NCI-H510A treated with DMSO at 0.1 percent for 48 hours (cell line): ENCODE measurements at regions not wholly inside any gene's neighbourhood (a gene's known extent, or its start where the extent isn't known, plus 50 kb on each side); places are given as distances from the start of the nearest gene placed in this dataset.
"Not testable (repeated sequence)": the region's sequence is repeated elsewhere in the genome, so short reads cannot be mapped to it uniquely, and the experiment has no call there.

ENCODE experiments used
- DNase-seq: peaks from one replicate; lab custom pipeline; 2025; lab: John Stamatoyannopoulos, UW

- DNase-seq: no peak
These were observed 299.6 kb upstream of the MBL2 start for GRCh38 chr10:53072144-53072543.

GRCh38 chr10:53071505-53072125, 299.0 kb upstream of the MBL2 start:
- no peak for DNase-seq

- no peak for DNase-seq
These were observed 296.4 kb upstream of the MBL2 start for GRCh38 chr10:53069013-53069412.

GRCh38 chr10:53064614-53065013, 292.0 kb upstream of the MBL2 start:
- no peak for DNase-seq

- DNase-seq: no peak
These were observed 291.2 kb upstream of the MBL2 start for GRCh38 chr10:53063805-53064204.

GRCh38 chr10:53052521-53053164, 280.1 kb upstream of the MBL2 start:
- DNase-seq: no peak

GRCh38 chr10:53045315-53045714, 272.7 kb upstream of the MBL2 start:
- DNase-seq: no peak

- DNase-seq: not testable (repeated sequence)
These were observed 263.2 kb upstream of the MBL2 start for GRCh38 chr10:53035823-53036222.

GRCh38 chr10:53033396-53033795, 260.8 kb upstream of the MBL2 start:
- no peak for DNase-seq

GRCh38 chr10:53029872-53030849, 257.6 kb upstream of the MBL2 start:
- not testable (repeated sequence) for DNase-seq

- DNase-seq: no peak
These were observed 256.9 kb upstream of the MBL2 start for GRCh38 chr10:53029449-53029848.

GRCh38 chr10:53025765-53026164, 253.2 kb upstream of the MBL2 start:
- DNase-seq: not testable (repeated sequence)

- no peak for DNase-seq
These were observed 252.7 kb upstream of the MBL2 start for GRCh38 chr10:53025172-53025711.

- no peak for DNase-seq
These were observed 250.8 kb upstream of the MBL2 start for GRCh38 chr10:53023411-53023810.

- DNase-seq: no peak
These were observed 250.1 kb upstream of the MBL2 start for GRCh38 chr10:53022611-53023088.

GRCh38 chr10:53013201-53013810, 240.7 kb upstream of the MBL2 start:
- DNase-seq: no peak

GRCh38 chr10:53009961-53010907, 237.7 kb upstream of the MBL2 start:
- DNase-seq: no peak

- DNase-seq: no peak
These were observed 234.9 kb upstream of the MBL2 start for GRCh38 chr10:53007527-53007842.

- no peak for DNase-seq
These were observed 234.3 kb upstream of the MBL2 start for GRCh38 chr10:53006663-53007526.
